ENCODE measurements at regions not wholly inside any gene's neighbourhood (a gene's known extent, or its start where the extent isn't known, plus 50 kb on each side); places are given as distances from the start of the nearest gene placed in this dataset.

GRCh38 chrX:148159796-148160195, 178.7 kb downstream of the FMR1NB start:
- no peak for TF ChIP-seq CTCF (IDR thresholded peaks at IDR 0.05)
- H3K9me3 Mint-ChIP-seq (ENCODE audit: unreplicated experiment), result peaks cover 10% of the 10 kb centered on the region
- H3K27ac Mint-ChIP-seq (ENCODE audit: unreplicated experiment), result no peak overlapping the region
- no peaks in the 10 kb centered on the region for H3K27me3 Mint-ChIP-seq (ENCODE audit: unreplicated experiment)
- no peaks in the 10 kb centered on the region for H3K4me1 Mint-ChIP-seq (ENCODE audit: unreplicated experiment)
- no peaks in the 10 kb centered on the region for H3K36me3 Mint-ChIP-seq (ENCODE audit: unreplicated experiment)
- H3K4me3 Mint-ChIP-seq (ENCODE audit: unreplicated experiment), result no peak overlapping the region
- no peak for DNase-seq (ENCODE audit: extremely low spot score, unreplicated experiment)

- Mint-ChIP-seq H3K9me3 (ENCODE audit: unreplicated experiment) (peaks cover 19% of the 10 kb centered on the region), H3K27ac (ENCODE audit: unreplicated experiment) (no peak overlapping the region), H3K27me3 (ENCODE audit: unreplicated experiment) (no peaks in the 10 kb centered on the region), H3K4me1 (ENCODE audit: unreplicated experiment) (no peaks in the 10 kb centered on the region), H3K36me3 (ENCODE audit: unreplicated experiment) (no peaks in the 10 kb centered on the region), H3K4me3 (ENCODE audit: unreplicated experiment) (no peak overlapping the region)
- no peak for TF ChIP-seq CTCF (IDR thresholded peaks at IDR 0.05)
- no peak for DNase-seq (ENCODE audit: extremely low spot score, unreplicated experiment)
Observed at GRCh38 chrX:148161701-148162100, 180.6 kb downstream of the FMR1NB start.

- no peak for TF ChIP-seq CTCF (IDR thresholded peaks at IDR 0.05)
- H3K4me3 Mint-ChIP-seq (ENCODE audit: unreplicated experiment), result no peak overlapping the region
- no peaks in the 10 kb centered on the region for H3K27me3 Mint-ChIP-seq (ENCODE audit: unreplicated experiment)
- no peak overlapping the region for H3K27ac Mint-ChIP-seq (ENCODE audit: unreplicated experiment)
- no peak for DNase-seq (ENCODE audit: extremely low spot score, unreplicated experiment)
- no peaks in the 10 kb centered on the region for H3K4me1 Mint-ChIP-seq (ENCODE audit: unreplicated experiment)
- no peaks in the 10 kb centered on the region for H3K36me3 Mint-ChIP-seq (ENCODE audit: unreplicated experiment)
- H3K9me3 Mint-ChIP-seq (ENCODE audit: unreplicated experiment), result peaks cover 24% of the 10 kb centered on the region
Observed at GRCh38 chrX:148185631-148186030, 204.5 kb downstream of the FMR1NB start.

GRCh38 chrX:148192547-148192946, 211.4 kb downstream of the FMR1NB start:
- DNase-seq (ENCODE audit: extremely low spot score, unreplicated experiment), result no peak
- Mint-ChIP-seq H3K4me3 (ENCODE audit: unreplicated experiment) (no peak overlapping the region), H3K36me3 (ENCODE audit: unreplicated experiment) (no peaks in the 10 kb centered on the region), H3K27me3 (ENCODE audit: unreplicated experiment) (no peaks in the 10 kb centered on the region), H3K4me1 (ENCODE audit: unreplicated experiment) (no peaks in the 10 kb centered on the region), H3K9me3 (ENCODE audit: unreplicated experiment) (peaks cover 25% of the 10 kb centered on the region), H3K27ac (ENCODE audit: unreplicated experiment) (no peak overlapping the region)
- TF ChIP-seq CTCF (IDR thresholded peaks at IDR 0.05), result no peak

GRCh38 chrX:148193759-148194158, 212.6 kb downstream of the FMR1NB start:
- Mint-ChIP-seq H3K36me3 (ENCODE audit: unreplicated experiment) (no peaks in the 10 kb centered on the region), H3K4me3 (ENCODE audit: unreplicated experiment) (no peak overlapping the region), H3K27me3 (ENCODE audit: unreplicated experiment) (no peaks in the 10 kb centered on the region), H3K9me3 (ENCODE audit: unreplicated experiment) (peaks cover 20% of the 10 kb centered on the region), H3K27ac (ENCODE audit: unreplicated experiment) (no peak overlapping the region), H3K4me1 (ENCODE audit: unreplicated experiment) (no peaks in the 10 kb centered on the region)
- no peak for TF ChIP-seq CTCF (IDR thresholded peaks at IDR 0.05)
- no peak for DNase-seq (ENCODE audit: extremely low spot score, unreplicated experiment)

All from osteocyte (in vitro differentiated cells).